ENCODE measurements at regions not wholly inside any gene's neighbourhood (a gene's known extent, or its start where the extent isn't known, plus 50 kb on each side); places are given as distances from the start of the nearest gene placed in this dataset.
"Not testable (repeated sequence)": the region's sequence is repeated elsewhere in the genome, so short reads cannot be mapped to it uniquely, and the experiment has no call there.

GRCh38 chrX:55813150-55813549, 95.6 kb downstream of the RRAGB start:
- no peak overlapping the region for H3K4me3 ChIP-seq (ENCODE audit: low read length)
- H3K9ac ChIP-seq (ENCODE audit: low read length): no peak overlapping the region
- H3K36me3 ChIP-seq (ENCODE audit: control insufficient read depth, insufficient read depth, low read length, severe bottlenecking): no peaks in the 10 kb centered on the region
- no peaks in the 10 kb centered on the region for H3K4me1 ChIP-seq (ENCODE audit: control insufficient read depth, insufficient read depth, low read length)
- H3K9me3 ChIP-seq (ENCODE audit: control insufficient read depth, low read length): peaks cover 5% of the 10 kb centered on the region
- DNase-seq (ENCODE audit: low read depth): no peak
- no peaks in the 10 kb centered on the region for H3K27me3 ChIP-seq (replicated peaks; ENCODE audit: control insufficient read depth, insufficient read depth, low read length)

DNA sequence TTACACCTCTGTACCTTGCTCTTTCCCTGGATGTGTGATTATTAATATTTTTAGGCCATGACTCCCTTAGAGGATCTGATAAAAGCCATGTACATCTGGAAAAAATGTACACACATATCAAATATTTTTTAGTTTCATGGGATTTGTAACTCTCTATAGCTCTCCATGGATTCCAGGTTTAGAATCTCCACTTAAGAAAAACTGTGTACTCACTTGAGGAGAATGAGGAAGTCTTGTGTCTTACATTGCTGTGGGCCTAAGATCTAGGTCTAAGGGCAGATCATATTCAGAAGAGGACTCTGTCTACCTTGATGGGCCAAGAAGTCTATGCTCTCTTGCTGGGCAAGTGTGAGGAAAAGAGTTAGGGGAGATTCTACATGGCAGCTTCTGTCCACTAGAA, 98.0 kb downstream of the RRAGB start:
- H3K4me3 ChIP-seq (ENCODE audit: low read length): no peak overlapping the region

GRCh38 chrX:55816023-55816422, 98.5 kb downstream of the RRAGB start:
- no peaks in the 10 kb centered on the region for H3K4me1 ChIP-seq (ENCODE audit: control insufficient read depth, insufficient read depth, low read length)
- DNase-seq (ENCODE audit: low read depth): no peak
- no peaks in the 10 kb centered on the region for H3K27me3 ChIP-seq (replicated peaks; ENCODE audit: control insufficient read depth, insufficient read depth, low read length)
- H3K4me3 ChIP-seq (ENCODE audit: low read length): no peak overlapping the region
- no peaks in the 10 kb centered on the region for H3K36me3 ChIP-seq (ENCODE audit: control insufficient read depth, insufficient read depth, low read length, severe bottlenecking)
- peaks cover 3% of the 10 kb centered on the region for H3K9me3 ChIP-seq (ENCODE audit: control insufficient read depth, low read length)
- H3K9ac ChIP-seq (ENCODE audit: low read length): no peak overlapping the region

More for the DNA sequence above, 98.0 kb downstream of the RRAGB start:
- H3K9me3 ChIP-seq (ENCODE audit: control insufficient read depth, low read length): peaks cover 4% of the 10 kb centered on the region
- no peaks in the 10 kb centered on the region for H3K36me3 ChIP-seq (ENCODE audit: control insufficient read depth, insufficient read depth, low read length, severe bottlenecking)
- no peak overlapping the region for H3K9ac ChIP-seq (ENCODE audit: low read length)
- no peaks in the 10 kb centered on the region for H3K27me3 ChIP-seq (replicated peaks; ENCODE audit: control insufficient read depth, insufficient read depth, low read length)
- no peaks in the 10 kb centered on the region for H3K4me1 ChIP-seq (ENCODE audit: control insufficient read depth, insufficient read depth, low read length)
- no peak for DNase-seq (ENCODE audit: low read depth)

DNA sequence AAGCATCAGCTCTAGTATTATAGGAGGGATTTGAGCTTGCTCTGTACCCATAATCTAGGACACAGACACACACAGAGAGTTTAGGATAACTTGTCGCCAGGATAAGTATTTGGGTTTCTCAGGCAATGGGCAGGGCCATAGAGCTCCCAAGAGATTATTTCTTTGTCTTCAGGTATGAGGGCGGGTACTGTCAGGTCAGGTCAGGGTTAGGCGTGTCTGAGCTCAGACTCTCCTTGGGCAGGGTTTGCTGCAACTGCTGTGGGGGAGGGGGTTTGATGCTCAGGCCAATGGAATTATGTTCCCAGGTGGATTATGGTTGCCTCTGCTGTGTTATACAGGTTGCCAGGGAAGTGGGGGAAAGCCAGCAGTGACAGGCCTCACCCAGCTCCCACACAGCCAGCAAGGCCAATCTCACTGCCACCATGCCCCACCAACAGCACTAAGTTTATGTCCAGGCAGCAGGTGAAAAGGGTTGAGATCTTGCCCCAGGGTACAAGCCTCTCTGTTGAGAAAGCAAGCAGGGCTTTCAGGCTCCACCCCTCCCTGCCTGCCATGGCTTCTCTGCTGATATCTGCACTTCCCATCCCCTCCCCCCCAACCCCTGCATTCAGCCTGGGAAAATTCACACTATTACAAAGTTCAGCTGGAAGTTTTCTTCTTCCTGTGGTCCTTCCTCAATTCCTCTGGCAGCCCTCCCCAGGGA, 101.3 kb downstream of the RRAGB start:
- Histone ChIP-seq H3K9me3 (ENCODE audit: control insufficient read depth, low read length) (peaks cover 22% of the 10 kb centered on the region), H3K9ac (ENCODE audit: low read length) (no peak overlapping the region), H3K36me3 (ENCODE audit: control insufficient read depth, insufficient read depth, low read length, severe bottlenecking) (no peaks in the 10 kb centered on the region), H3K4me1 (ENCODE audit: control insufficient read depth, insufficient read depth, low read length) (no peaks in the 10 kb centered on the region), H3K27me3 (replicated peaks; ENCODE audit: control insufficient read depth, insufficient read depth, low read length) (no peaks in the 10 kb centered on the region), H3K4me3 (ENCODE audit: low read length) (no peak overlapping the region)
- DNase-seq (ENCODE audit: low read depth): no peak

GRCh38 chrX:55839485-55839884, 121.9 kb downstream of the RRAGB start:
- no peak overlapping the region for H3K4me3 ChIP-seq (ENCODE audit: low read length)
- H3K9ac ChIP-seq (ENCODE audit: low read length): no peak overlapping the region
- H3K9me3 ChIP-seq (ENCODE audit: control insufficient read depth, low read length): peaks cover 12% of the 10 kb centered on the region
- no peaks in the 10 kb centered on the region for H3K4me1 ChIP-seq (ENCODE audit: control insufficient read depth, insufficient read depth, low read length)
- H3K36me3 ChIP-seq (ENCODE audit: control insufficient read depth, insufficient read depth, low read length, severe bottlenecking): no peaks in the 10 kb centered on the region
- DNase-seq (ENCODE audit: low read depth): no peak
- peaks cover 3% of the 10 kb centered on the region for H3K27me3 ChIP-seq (replicated peaks; ENCODE audit: control insufficient read depth, insufficient read depth, low read length)

DNA sequence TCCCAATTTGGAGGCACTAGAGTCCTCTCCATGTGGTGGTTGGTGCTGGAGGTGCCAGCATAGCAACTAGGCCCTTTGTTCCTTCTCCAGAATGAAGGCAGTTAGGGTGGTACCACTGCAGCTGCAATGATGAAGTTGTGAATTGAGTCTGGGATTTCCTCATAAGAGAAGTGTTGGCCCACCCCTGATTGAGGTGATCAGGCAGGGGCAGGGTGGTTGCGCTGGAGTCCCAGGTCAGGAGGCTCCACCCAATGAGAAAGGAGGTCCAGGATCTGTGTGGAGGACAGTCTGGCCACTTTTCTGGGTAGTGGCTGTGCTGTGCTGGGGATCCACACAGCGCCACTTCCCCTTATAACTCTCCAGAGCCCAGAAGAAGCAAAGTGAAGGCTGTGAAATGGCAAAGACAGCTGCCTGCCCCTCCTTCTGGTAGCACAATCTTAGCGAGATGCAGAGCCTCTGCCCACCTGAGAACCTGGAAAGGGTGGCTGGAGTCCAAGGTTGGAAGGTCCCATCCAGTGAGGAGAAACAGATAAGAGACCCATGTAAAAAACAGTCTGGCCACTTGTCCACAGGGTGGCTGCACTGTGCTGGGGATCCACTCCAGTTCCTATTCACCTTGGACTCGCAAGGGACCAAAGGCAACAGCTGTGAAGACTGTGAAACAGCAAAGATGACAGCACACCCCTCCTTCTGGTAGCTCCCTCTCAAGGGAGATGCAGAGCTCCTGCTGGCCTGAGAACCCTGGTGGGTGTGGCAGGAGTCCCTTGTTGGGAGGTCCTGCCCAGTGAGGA, 124.6 kb downstream of the RRAGB start:
- Histone ChIP-seq H3K9ac (ENCODE audit: low read length) (no peak overlapping the region), H3K9me3 (ENCODE audit: control insufficient read depth, low read length) (peaks cover 12% of the 10 kb centered on the region), H3K36me3 (ENCODE audit: control insufficient read depth, insufficient read depth, low read length, severe bottlenecking) (no peaks in the 10 kb centered on the region), H3K4me1 (ENCODE audit: control insufficient read depth, insufficient read depth, low read length) (no peaks in the 10 kb centered on the region), H3K27me3 (replicated peaks; ENCODE audit: control insufficient read depth, insufficient read depth, low read length) (peaks cover 3% of the 10 kb centered on the region), H3K4me3 (ENCODE audit: low read length) (no peak overlapping the region)
- no peak for DNase-seq (ENCODE audit: low read depth)

DNA sequence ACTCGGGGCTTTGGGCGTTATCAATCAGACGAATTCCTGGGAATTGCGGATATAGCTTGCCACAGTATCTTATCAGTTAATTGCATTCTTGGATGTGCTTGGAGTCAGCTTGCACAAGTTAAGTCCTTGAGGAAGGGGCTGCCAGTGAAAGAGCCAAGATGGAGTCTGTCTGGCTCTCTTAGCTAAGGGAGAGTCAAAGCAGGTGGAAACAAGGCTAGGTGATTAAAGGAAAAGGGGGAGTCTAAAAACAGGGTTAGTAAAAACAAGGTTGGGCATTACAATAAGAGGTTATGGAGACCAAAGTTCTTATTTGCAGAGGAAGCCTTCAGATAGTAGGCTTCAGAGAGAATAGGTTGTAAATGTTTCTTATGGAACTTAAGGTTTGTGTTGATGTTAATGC, 149.2 kb downstream of the RRAGB start:
- not testable (repeated sequence) for H3K9me3 ChIP-seq (ENCODE audit: control insufficient read depth, low read length); H3K4me1 ChIP-seq (ENCODE audit: control insufficient read depth, insufficient read depth, low read length); H3K27me3 ChIP-seq (replicated peaks; ENCODE audit: control insufficient read depth, insufficient read depth, low read length); H3K36me3 ChIP-seq (ENCODE audit: control insufficient read depth, insufficient read depth, low read length, severe bottlenecking); H3K4me3 ChIP-seq (ENCODE audit: low read length); DNase-seq (ENCODE audit: low read depth); H3K9ac ChIP-seq (ENCODE audit: low read length)

DNA sequence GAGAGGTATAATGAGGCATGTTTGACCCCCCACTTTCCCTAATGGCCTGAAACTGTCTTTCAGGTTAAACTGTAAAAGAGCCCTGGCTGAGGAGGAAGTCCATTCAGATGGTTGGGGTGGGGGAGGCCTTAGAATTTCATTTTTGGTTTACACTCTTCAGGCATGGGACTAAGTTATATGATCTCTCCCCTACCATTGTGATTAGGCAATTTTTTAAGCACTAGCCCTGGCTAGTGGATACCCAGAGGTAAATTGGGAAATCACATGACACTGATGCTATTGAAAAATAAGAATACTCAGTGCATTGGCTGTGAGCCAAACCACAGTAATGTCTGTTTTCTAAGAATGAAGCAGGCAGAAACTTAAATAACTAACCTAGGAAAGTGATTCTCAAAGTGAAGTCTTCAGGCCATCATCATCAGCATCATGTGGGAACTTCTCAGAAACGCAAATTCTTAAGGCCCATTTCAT, 149.7 kb downstream of the RRAGB start:
- Histone ChIP-seq H3K9ac (ENCODE audit: low read length) (no peak overlapping the region), H3K4me3 (ENCODE audit: low read length) (no peak overlapping the region), H3K27me3 (replicated peaks; ENCODE audit: control insufficient read depth, insufficient read depth, low read length) (no peaks in the 10 kb centered on the region), H3K9me3 (ENCODE audit: control insufficient read depth, low read length) (peaks cover 5% of the 10 kb centered on the region), H3K36me3 (ENCODE audit: control insufficient read depth, insufficient read depth, low read length, severe bottlenecking) (no peaks in the 10 kb centered on the region), H3K4me1 (ENCODE audit: control insufficient read depth, insufficient read depth, low read length) (no peaks in the 10 kb centered on the region)
- peak; percentile 0 for DNase-seq (ENCODE audit: low read depth)

DNA sequence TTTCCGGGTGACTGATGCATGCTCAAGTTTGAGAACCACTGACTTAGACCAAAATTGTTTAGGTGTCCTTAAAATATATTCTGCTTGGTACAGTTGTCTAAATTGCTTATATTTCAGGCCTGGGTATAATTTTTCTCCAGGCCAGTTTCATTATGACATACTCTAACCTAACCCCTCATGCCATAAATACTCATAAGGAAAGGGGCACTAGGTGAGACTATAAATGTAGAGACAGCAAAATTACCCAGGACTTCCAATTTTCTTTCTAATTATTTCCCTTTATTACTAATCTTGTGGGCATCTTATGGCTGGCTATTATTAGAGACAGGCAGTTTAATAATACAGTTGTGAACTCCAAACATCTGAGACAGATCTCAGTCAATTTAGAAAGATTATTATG, 150.2 kb downstream of the RRAGB start:
- Histone ChIP-seq H3K4me3 (ENCODE audit: low read length) (no peak overlapping the region), H3K9me3 (ENCODE audit: control insufficient read depth, low read length) (peaks cover 5% of the 10 kb centered on the region), H3K36me3 (ENCODE audit: control insufficient read depth, insufficient read depth, low read length, severe bottlenecking) (no peaks in the 10 kb centered on the region), H3K27me3 (replicated peaks; ENCODE audit: control insufficient read depth, insufficient read depth, low read length) (no peaks in the 10 kb centered on the region), H3K4me1 (ENCODE audit: control insufficient read depth, insufficient read depth, low read length) (no peaks in the 10 kb centered on the region), H3K9ac (ENCODE audit: low read length) (no peak overlapping the region)
- no peak for DNase-seq (ENCODE audit: low read depth)

- no peak for DNase-seq (ENCODE audit: low read depth)
- Histone ChIP-seq H3K9ac (ENCODE audit: low read length) (no peak overlapping the region), H3K9me3 (ENCODE audit: control insufficient read depth, low read length) (peaks cover 29% of the 10 kb centered on the region), H3K27me3 (replicated peaks; ENCODE audit: control insufficient read depth, insufficient read depth, low read length) (no peaks in the 10 kb centered on the region), H3K36me3 (ENCODE audit: control insufficient read depth, insufficient read depth, low read length, severe bottlenecking) (no peaks in the 10 kb centered on the region), H3K4me3 (ENCODE audit: low read length) (no peak overlapping the region), H3K4me1 (ENCODE audit: control insufficient read depth, insufficient read depth, low read length) (no peaks in the 10 kb centered on the region)
Measured at GRCh38 chrX:55874807-55875206, 157.3 kb downstream of the RRAGB start.

- H3K27me3 ChIP-seq (replicated peaks; ENCODE audit: control insufficient read depth, insufficient read depth, low read length); H3K4me1 ChIP-seq (ENCODE audit: control insufficient read depth, insufficient read depth, low read length); H3K4me3 ChIP-seq (ENCODE audit: low read length); H3K36me3 ChIP-seq (ENCODE audit: control insufficient read depth, insufficient read depth, low read length, severe bottlenecking); H3K9ac ChIP-seq (ENCODE audit: low read length); DNase-seq (ENCODE audit: low read depth): not testable (repeated sequence)
- peaks cover 12% of the 10 kb centered on the region for H3K9me3 ChIP-seq (ENCODE audit: control insufficient read depth, low read length)
Measured at GRCh38 chrX:55883541-55883940, 166.0 kb downstream of the RRAGB start.

Data from adipocyte (in vitro differentiated cells).